ENCODE measurements at regions not wholly inside any gene's neighbourhood (a gene's known extent, or its start where the extent isn't known, plus 50 kb on each side); places are given as distances from the start of the nearest gene placed in this dataset.

DNA sequence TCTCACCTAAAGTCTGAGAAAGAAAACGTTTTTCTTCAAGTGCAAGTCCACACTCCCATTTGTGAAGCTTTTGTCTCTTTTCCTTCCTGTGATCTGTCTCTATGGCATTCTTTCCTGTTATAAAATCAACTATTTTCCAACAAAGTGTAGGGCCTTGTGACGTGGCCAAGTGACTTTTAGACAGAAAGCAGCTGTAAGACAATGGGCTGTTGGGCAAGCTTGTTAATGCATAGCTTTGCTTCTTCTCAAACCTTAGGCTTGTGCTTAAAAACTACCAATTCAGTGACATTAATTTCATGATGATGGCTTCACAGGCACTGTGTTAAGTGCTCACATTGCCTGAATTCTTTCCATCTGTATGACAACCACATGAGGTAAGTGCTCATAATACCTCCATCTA, 83.5 kb downstream of the VCY1B start:
- DNase-seq, result no peak

DNA sequence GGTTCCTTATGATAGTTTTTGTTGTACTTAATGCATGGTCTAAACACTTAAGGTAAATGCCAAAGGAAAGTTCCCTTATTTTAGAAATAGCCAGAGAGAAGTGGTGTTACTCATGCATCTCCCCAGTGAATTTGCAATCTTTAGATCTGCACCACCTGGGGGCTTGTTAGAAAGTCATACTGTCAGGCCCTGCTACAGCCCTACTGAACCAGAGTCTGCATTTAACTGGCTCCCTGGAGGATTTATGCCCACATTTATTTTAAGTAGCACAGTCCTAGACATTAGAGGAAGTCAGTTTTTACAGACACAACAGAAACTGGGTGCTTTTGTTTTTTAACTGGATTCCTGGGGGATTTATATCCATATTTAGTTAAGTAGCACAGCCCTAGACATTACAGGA, 89.6 kb downstream of the VCY1B start:
- no peak for DNase-seq

DNA sequence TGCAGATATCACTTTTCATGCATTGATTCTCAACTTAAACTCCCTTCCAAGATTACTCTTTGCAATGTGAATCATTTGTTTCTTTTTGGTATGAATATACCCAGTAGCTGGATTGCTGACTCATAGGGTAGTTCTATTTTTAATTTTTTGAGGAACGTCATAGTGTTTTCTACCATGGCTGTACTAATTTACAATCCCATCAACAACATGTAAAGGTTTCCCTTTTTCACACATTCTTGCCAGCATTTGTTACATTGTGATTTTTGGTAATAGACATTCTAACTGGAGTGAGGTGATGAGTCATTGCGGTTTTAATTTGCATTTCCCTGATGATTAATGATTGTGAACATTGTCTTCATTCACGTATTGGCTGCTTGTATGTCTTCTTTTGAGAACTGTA, 126.7 kb downstream of the VCY1B start:
- DNase-seq, result no peak

DNA sequence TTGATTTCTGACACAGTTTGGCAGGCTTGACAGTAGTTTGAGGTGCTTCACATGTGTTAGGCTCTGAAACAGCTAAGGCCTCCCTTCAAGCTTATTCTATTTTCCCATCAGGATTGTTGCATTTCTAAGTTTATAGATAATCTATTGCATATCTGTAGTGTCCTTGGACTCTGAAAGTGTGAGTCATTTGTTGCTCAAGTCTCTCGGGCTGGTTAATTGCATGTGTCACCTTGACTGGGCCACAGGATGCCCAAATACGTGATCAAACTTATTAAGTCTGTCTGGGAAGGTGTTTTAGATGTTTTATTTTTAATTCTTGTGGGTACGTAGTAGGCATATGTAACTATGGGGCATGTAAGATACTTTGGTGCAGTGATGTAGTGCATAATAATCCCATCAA, 166.0 kb downstream of the VCY1B start:
- no peak for DNase-seq

DNA sequence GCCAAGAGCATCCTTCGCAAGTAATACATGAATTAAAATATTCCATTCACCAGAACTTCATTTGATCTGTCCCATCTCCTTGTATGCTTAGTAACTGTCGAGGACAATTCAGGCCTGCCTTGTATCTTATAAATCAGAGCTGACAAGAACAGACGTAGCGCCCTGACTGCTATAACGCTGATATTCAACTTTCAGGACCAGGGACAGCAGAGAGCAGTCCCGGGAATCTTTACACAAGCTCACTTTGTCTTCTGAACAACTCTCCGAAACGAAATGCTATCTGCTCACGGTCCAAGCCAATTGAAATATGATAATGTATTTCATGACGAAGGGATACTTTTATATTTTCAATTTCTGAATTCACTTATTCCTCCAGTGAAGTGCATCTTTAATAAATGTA, 175.7 kb downstream of the VCY1B start:
- no peak for DNase-seq

DNA sequence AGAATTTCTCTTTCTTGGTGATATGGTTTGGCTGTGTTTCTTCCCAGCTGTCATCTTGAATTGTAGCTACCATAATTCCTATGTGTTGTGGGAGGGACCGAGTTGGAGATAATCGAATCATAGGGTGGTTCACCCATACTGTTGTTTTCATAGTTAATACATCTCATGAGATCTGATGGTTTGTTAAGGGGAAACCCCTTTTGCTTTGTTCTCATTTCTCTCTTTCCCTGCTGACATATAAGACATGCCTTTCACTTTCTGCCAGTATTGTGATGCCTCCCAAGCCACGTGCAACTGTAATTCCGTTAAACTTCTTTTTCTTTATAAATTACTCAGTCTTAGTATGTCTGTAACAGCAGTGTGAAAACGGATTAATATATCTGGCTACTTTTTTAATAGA, 179.0 kb downstream of the VCY1B start:
- DNase-seq, result no peak

DNA sequence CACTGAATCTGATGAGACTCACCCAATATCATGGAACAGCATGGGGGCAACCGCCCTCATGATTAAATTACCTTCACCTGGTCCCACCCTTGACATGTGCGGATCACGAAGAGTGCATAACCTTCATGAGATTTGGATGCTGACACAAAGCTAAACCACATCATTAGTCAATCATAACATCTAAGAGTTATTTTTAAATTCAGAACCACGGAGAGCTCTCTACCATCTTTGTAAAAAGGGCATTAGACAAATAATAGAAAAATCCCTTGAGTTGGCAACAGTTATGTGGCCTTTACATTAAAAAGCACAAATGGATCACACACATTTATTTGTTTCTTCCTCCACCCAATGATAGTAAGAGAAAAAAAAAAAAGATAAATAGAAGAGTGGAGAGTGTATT, 182.2 kb downstream of the VCY1B start:
- no peak for DNase-seq

DNA sequence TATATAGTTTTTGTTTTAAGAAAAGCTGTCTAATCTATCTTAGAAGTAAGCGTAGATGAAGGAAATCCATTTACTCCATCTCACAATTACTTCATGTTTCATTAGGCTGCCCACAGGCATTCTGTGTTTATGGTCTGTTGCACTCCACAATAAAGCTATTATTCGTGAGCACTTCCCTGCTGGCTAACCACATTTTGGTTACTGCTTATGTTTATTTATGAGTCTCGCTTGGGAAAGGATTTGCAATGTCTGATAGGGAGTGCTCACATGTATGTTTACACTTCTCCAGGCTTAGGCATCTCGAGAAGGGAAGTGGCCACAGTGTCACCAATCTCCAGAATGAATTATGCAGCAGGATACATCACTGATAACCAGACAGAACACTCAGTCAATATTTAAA, 190.9 kb downstream of the VCY1B start:
- no peak for DNase-seq

DNA sequence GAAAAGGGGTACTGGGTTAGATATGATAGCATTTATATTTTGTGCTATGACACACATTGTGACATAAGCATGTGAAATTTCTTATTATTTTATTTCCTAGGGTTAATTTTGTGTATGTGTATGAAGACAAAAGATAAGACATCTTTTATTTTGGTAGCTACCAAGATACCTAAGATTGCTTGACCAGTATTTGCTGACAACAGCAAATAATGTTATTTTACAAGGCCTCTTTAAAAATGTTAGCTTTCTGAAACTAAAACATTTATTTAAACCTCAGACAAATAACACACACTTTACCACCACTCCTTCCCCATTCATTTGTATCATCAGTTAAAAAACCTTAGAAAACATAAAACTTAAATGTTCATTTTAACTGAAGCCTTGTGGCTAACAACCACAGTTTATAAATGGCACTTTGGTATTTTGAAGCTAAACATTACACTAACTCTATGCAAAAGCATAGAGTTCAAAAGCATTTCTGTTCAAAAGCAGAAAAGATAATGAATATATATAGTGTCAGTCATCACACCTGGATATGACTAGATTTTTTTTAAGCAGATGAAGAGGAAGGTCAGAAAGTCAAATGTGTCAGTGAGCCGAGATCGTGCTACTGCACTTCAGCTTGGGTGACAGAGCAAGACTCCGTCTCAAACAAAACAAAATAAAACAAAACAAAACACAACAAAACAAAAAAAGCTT, 193.0 kb downstream of the VCY1B start:
- DNase-seq, result no peak

DNA sequence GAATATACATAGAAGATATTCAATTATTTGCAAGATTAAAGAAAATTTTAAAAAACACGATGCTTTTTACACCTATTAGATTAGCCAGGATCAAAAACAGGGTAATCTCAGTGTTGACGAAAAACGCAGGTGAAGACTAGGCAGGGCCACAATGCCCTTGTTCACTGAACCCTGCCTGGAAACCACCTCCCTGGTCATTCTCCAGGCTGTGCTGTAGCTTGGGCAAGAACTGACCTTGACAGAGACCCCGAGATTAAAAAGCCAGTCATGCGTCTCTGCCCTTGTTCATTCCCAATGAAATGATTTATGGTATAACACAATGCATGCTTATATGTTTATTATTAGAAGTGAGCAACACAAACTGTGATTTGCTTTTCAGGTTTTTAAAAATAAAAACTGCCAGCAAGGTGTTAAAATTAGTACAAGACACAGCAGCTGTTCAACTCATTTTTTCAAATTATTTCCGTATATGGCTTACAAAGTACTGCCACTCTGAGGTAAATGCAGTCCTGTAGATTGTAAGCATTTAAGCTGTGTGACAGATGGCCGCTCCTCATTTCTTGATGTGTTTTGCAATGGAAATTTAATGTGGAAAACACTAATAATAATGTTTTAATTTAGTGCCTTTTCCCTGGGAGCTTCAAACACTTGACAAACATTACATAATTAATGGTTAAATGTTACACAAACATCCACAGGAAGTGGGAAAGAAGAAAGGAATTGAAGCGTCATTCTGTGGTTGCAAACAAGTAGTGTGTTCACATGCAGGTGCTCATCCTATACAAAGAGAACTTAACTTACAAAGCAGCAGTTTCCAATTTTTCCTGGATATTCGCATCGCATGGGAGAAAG, 200.2 kb downstream of the VCY1B start:
- no peak for DNase-seq

DNA sequence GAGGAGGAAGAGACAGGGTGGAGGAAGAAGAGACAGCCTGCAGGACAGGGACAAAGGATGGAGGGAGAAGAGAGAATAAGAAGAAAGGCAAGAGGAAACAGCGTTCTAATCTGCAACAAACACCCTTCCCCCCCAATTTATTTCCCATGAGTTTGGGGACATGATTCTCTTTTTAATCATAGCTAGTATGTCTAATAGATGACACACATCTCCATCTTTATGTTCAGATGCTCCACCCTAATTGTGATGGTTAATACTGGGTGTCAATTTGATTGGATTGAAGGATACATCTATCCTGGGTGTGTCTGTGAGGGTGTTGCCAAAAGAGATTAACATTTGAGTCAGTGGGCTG, 200.8 kb downstream of the VCY1B start:
- DNase-seq, result no peak

DNA sequence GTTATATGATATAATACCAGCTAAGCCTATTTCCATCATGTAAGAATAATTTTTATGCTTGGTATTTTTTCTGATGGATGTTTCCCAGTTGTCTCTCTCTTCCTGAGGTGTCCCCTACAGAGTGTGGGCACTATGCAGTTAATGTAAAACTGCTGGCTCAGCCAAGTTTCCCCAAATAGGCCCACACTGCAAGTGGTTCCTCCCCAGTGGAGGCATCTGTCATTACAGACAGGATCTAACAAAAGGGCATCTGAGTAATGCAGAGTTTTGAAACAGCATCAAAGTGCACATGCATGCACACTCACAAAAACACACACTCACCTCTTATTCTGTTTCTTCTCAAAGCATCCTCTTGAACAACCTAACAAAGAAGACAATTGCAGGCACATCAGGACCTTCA, 221.0 kb downstream of the VCY1B start:
- DNase-seq, result no peak

DNA sequence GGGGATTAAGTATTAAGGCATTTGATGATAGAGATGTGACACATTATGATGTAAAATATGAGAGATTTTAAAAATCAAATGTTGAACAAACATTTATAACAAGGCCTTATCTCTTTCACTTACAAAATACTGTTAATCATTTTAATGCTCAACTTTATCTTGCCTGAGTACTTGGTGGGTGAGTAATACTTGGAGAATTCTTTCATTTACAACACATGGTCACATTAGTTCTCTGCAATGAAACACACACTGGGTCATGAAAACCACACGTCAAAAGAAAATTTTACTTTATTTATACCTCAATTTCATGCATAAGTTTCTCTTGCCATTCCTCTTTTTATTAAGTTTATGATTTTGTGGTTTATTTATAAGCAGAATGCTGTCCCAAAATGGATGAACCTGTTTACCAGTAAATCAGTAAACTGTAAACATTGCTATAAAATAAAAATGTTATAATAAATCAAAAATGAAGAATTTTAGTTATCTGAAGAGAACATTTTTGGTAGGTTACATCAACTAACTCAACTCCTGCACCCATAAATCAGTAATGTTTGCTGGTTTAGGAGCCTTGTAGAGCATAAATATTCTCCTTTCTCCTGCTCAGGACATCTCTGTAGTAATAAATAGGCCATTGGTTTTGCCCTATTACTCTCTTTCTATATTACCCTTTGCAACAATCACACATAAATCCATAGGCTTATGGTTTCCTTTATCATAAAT, 233.5 kb upstream of the NLGN4Y start:
- DNase-seq, result no peak

DNA sequence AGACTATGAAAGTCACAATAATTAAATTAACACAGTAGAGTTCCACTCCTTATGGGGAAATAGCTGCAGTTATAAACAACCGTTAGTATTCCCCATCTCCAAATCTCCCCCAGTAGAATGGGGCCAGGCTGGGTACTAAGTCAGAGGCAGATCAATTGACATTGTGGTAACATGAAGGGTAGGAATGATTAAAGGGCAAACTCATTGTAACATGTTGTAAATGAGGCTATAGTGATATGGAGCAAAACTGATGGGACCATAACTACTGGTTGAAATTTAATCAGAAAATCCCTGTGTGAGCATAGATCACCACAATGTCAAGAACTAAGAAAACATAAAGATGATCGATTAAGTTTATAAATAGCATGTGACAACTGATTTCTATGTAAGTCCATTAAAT, 231.9 kb upstream of the NLGN4Y start:
- no peak for DNase-seq

DNA sequence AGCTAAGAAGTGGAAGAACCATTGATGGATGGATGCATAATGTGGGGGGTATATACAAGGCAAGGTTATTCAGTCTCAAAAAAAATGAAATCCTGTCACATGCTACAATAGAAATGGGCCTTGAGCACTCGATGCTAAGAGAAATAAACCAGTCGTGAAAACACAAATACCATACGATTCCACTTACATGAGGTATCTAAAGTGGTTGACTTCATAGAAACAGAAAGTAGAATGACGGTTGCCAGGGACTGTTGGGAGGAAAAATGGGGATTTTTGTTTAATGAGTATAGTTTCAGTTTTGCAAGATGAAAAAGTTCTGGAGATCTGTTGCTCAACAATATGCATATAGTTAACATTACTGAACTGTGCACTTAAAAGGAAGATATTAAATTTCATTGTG, 223.6 kb upstream of the NLGN4Y start:
- no peak for DNase-seq

DNA sequence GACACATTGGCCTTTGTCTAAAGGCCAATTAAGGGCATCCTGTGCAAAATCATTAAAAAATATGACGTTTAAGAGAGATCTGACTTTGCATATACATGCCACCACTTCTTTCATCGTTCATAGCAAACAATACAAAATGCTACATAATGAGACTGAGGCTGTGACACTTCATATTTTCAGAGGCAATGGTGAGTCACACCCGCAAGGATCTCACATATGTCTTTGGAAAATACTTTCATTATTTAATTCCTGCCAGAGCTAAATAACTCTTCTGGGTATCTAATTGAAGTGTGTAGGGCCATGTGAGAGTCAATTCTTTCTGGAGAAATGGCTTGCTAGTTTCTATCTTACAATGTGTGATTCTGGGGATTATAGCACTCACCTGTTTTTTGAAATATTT, 222.8 kb upstream of the NLGN4Y start:
- no peak for DNase-seq

DNA sequence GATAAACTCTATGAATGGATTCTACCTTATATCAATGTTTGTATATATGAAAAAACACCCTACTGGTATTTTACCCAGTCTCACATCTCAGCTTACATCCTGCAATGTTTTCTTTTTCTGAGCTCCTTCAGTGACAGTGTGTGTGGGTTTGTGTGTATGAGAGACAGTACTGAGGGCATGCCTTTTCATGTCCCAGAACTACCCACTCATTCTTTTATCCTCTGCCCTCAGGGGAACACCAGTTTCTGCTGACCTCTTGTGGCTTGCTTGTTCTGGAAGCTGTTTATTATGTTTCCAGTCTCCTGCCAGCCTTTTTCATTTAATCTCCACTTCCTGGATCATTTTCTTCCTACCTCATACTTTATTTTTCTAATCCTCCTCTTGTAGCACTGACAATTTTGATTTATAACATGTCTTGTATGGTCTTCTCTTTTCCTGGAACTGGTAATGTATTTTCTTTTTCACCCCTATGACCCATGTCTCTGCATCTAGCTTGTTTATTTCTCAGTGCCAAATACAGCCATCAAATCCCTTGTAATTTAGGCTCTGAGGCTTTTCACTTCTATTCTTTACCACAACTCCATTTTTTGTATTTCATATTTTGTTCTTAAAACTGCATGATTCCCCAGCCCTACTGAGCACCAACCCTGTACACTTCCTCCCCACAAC, 195.5 kb upstream of the NLGN4Y start:
- DNase-seq, result no peak

DNA sequence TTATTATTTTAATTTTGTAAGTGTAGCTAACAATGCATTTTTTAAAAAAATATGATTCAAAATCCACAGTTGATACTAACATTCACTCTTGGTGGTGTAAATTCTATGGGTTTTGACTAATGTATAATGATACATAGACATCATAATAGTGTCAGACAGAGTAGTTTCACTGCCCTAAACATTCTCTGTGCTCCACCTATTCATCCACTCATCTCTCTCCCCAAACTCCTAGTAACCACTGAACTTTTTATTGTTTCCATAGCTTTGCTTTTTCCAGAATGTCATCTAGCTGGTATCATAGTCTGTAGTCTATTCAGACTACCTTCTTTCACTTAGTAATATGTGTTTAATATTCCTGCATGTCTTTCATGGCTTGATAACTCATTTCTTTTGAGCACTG, 194.0 kb upstream of the NLGN4Y start:
- no peak for DNase-seq

DNA sequence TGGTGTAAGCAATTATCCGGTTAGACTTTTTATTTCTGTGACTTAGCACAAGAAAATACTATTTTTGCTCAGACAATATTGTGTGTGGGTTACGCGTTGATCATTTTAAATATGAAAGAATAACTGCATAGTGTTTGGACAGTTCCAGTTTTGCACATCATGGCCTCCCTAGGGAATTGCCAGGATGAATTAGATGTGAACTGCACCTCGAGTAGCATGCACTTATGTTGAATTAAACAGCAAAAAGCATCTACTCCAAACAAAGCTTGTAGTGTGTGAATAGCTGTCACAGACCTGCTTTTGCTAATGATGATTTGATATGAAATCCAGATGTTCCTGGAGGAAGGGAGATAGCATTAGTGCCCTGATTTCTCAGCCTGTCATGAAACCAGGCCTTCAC, 184.8 kb upstream of the NLGN4Y start:
- DNase-seq, result no peak

DNA sequence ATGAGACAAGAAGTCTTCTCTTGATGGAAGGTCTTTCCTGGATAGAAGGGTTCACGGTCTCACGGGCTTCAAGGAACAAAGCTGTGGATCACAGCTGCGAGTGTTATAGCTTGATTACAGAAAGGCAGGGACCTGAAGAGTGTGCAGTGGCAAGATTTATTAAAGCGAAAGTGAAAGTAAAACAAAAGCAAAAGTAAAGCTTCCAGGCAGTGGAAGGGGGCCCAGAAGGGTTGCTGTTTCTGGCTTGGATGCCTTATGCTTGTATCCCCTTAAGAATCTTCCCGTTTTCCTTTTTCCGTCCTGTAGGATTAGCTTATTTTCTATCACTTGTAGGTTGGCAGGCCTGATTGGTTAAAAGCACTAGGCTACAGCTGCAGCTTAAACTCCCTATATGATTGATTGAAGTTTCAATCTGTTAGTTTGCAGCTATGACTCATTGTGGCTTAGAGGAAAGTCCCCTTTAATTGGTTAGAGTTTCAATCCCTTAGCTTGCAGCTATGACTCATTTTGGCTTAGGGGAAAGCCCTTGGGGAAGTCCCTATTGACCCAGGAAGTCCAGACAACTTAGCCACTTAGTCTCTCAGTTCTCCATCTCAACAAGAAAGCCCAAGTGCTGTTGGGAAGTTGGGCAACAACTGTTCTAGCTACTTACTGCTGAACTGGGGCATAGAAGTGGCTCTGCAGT, 183.7 kb upstream of the NLGN4Y start:
- peak; percentile 0 for DNase-seq

DNA sequence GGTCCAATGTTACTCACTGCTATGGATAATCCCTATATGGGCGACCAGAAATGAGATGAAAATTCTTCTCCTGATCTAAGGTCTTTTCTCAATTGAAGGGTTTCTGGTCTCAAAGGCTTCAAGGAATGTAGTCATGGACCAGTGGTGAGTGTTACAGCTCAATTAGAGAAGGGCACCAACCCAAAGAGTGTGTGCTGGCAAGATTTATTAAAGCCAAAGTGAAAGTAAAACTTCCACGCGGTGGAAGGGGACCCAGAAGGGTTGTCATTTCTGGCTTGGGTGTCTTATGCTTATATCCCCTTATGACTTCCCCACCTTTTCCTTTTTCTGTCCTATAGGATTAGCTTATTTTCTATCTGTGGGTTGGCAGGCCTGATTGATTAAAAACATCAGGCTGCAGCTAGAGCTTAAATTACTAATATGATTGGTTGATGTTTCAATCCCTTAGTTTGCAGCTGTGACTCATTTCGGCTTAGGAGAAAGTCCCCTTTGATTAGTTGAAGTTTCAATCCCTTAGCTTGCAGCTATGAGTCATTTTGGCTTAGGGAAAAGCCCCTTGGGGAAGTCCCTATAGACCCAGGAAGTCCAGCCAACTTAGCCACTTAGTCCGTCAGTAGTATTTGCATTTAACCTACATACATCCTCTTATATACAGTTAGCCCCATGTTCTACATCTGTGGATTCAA, 179.5 kb upstream of the NLGN4Y start:
- peak; percentile 3 for DNase-seq

DNA sequence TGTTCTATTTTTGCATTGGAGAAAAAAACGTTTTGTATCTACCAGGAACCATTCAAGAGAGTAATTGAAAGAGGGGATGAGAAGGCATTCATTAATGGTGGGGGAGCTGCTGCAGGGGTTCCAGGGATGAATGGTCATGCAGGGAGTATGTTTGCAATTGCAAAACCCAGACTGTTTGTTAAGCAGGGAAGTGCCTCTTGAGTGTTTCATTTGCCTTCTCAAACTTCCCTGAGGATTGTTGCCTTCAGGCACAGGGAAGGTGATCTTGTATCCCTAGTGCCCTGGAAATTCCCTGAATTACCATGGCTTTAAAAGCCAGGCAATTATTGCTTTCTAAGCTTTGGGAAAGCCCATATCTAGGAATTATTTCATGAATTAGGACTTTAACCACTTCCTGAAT, 172.7 kb upstream of the NLGN4Y start:
- no peak for DNase-seq

Measured in KG1 (cell line).